Tibial artery (tissue), 4 donors: ENCODE measurements at regions not wholly inside any gene's neighbourhood (a gene's known extent, or its start where the extent isn't known, plus 50 kb on each side); places are given as distances from the start of the nearest gene placed in this dataset.

ENCODE experiments used
- DNase-seq, 2 donors: peaks; one replicate each; pipeline ENCODE4 v3.0.0-alpha.2; 2019
- H3K27ac ChIP-seq, 2 donors: fragments of 200-600 bp; sonication (generic) in 1 of 2; 1 replicate in 1 of 2; 2 replicates in 1 of 2; pipeline ENCODE4 v1.5.1; 2018 to 2019; ENCODE audit warnings: mild to moderate bottlenecking in 1 of 2
- H3K27me3 ChIP-seq, 2 donors: fragments of 200-600 bp; sonication (generic) in 1 of 2; one replicate each; pipeline versions ENCODE4 v1.5.1 to v1.6.0; 2016 to 2019
- H3K36me3 ChIP-seq, 3 donors: fragments of 200-600 bp; sonication (generic) in 2 of 3; one replicate each; pipeline ENCODE4 v1.5.1; 2016 to 2019; ENCODE audit warnings: mild to moderate bottlenecking in 2 of 3
- H3K4me1 ChIP-seq, 4 donors: fragments of 200-600 bp; sonication (generic) in 2 of 4; 1 replicate in 3 of 4; 2 replicates in 1 of 4; pipeline ENCODE4 v1.5.1; 2016 to 2019
- H3K4me3 ChIP-seq, 2 donors: fragments of 200-600 bp; sonication (generic) in 1 of 2; 1 replicate in 1 of 2; 2 replicates in 1 of 2; pipeline ENCODE4 v1.5.1; 2018 to 2019; ENCODE audit warnings: mild to moderate bottlenecking in 2 of 2
- H3K9me3 ChIP-seq, 3 donors: fragments of 200-600 bp; sonication (generic) in 1 of 3; one replicate each; pipeline ENCODE4 v1.5.1; 2016 to 2019
- intact Hi-C: fragments of 100-400 bp; cut with DNase I; formaldehyde crosslinking; loops from one replicate; pipeline ENCODE4 v1.15.0; 2023; ENCODE audit warnings: low total_unique reads
- TF ChIP-seq, protein P1 (sequence below), 2 experiments: fragments of 200-600 bp in 1 of 2; fragments of 450-650 bp in 1 of 2; IDR thresholded peaks; one replicate each; pipeline ENCODE4 v1.5.1; 2017 to 2019; ENCODE audit warnings: antibody characterized with exemption in 2 of 2, mild to moderate bottlenecking in 1 of 2, moderate library complexity in 1 of 2

DNA sequence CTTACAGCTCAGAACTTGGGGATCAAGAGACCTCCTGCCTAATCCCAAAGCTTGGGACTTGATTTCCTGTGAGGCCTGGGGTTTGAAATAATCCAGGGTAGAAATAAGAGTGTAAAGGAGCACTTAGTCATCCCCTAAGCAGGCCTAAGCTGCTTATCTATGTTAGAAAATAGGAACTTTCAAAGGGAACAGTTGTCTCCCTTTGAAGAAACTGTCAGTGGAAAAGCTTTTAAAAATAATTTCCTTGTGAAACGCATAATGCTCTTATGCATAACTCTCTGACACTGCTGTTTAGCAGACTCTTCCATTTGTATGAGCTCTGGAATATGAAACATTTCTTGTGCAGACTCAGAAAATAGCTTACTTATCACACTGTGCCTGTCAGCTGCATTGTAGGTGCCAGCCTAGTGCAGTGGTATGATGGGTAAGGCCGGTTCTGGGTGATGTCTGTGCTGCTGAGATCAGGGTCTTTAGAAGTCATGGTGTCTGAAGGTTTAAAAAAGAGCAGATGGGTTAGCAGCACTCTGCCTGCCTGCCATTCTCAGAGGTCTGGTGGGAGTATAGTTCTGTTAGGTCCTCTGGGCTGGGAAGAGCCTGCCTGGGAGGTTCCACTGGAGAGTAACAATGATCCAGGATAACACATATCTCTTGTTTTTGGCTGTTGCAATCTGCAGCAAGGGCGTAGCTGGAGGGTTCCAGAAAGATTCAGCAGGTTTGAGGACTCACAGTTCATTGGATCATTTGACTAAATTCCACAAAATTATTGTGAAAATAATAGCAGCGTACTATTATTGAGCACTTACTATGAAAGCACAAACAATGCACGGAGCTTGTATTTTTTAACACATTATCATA, 283.2 kb upstream of the MEX3C start:
- Histone ChIP-seq H3K27me3 (no peaks in the 10 kb centered on the region), H3K4me1 (no peaks in the 10 kb centered on the region), H3K4me3 (no peak overlapping the region), H3K27ac (no peak overlapping the region), H3K36me3 (no peaks in the 10 kb centered on the region), H3K9me3 (no peaks in the 10 kb centered on the region)
- intact Hi-C loops = no loop called here
- DNase-seq = no peak
- TF ChIP-seq, protein P1, sequence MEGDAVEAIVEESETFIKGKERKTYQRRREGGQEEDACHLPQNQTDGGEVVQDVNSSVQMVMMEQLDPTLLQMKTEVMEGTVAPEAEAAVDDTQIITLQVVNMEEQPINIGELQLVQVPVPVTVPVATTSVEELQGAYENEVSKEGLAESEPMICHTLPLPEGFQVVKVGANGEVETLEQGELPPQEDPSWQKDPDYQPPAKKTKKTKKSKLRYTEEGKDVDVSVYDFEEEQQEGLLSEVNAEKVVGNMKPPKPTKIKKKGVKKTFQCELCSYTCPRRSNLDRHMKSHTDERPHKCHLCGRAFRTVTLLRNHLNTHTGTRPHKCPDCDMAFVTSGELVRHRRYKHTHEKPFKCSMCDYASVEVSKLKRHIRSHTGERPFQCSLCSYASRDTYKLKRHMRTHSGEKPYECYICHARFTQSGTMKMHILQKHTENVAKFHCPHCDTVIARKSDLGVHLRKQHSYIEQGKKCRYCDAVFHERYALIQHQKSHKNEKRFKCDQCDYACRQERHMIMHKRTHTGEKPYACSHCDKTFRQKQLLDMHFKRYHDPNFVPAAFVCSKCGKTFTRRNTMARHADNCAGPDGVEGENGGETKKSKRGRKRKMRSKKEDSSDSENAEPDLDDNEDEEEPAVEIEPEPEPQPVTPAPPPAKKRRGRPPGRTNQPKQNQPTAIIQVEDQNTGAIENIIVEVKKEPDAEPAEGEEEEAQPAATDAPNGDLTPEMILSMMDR (IDR thresholded peaks at IDR 0.05) = no peak

DNA sequence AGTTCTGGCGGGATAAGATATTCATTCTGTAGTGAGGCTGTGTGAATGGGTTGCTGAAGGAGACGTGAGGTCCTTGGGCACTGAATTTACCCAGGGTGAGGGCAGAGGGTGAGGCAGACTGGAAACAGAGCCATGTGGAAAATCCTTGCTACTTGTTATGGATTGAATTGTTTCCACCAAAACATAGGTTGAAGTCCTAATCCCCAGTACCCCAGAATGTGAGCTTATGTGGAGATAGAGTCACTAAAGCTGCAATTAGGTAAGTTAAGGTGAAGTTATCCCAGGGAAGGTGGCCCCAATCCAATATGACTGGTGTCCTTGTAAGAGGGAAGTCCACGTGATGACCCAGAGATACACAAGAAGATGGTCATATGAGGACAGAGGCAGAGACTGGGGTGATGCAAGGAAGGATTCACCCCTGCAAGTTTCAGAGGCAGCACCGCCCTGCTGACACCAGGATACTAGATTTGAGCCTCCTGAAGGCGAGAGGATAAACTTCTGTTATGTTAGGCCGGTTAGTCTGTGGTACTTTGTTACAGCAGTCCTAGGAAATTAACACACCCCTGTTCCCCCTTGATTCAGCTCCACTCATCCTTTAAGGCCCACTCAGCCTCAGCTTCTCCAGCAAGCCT, 289.4 kb upstream of the MEX3C start:
- Histone ChIP-seq H3K4me1 (no peaks in the 10 kb centered on the region), H3K4me3 (no peak overlapping the region), H3K27me3 (no peaks in the 10 kb centered on the region), H3K27ac (no peak overlapping the region), H3K9me3 (no peaks in the 10 kb centered on the region), H3K36me3 (no peaks in the 10 kb centered on the region)
- TF ChIP-seq, protein P1 (IDR thresholded peaks at IDR 0.05) = no peak
- intact Hi-C loops = no loop called here
- no peak for DNase-seq

DNA sequence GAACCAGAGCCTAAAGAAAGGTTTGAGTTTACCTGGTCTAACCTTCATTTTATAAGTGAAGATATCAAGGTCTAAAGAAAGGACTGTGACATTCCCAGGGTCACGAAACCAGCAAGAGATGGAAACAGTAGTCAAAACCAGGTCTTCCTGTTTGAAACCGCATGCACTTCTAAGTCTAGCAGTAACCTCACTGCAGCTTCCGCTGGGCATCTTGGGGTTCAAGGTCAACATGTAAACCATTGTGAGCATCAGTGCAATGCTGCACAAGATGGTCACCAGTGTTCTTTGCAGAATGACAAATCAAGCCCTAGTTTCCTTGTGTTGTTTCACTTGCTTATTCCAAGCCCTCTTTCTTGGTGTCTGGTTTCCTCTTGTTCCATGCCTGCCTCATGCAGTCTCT, 292.9 kb upstream of the MEX3C start:
- no peaks in the 10 kb centered on the region for H3K36me3 ChIP-seq
- TF ChIP-seq, protein P1 (IDR thresholded peaks at IDR 0.05) = no peak
- no peak overlapping the region for H3K4me3 ChIP-seq
- H3K27me3 ChIP-seq = no peaks in the 10 kb centered on the region
- DNase-seq = no peak
- no peaks in the 10 kb centered on the region for H3K4me1 ChIP-seq
- intact Hi-C loops = no loop called here
- no peak overlapping the region for H3K27ac ChIP-seq
- no peaks in the 10 kb centered on the region for H3K9me3 ChIP-seq

DNA sequence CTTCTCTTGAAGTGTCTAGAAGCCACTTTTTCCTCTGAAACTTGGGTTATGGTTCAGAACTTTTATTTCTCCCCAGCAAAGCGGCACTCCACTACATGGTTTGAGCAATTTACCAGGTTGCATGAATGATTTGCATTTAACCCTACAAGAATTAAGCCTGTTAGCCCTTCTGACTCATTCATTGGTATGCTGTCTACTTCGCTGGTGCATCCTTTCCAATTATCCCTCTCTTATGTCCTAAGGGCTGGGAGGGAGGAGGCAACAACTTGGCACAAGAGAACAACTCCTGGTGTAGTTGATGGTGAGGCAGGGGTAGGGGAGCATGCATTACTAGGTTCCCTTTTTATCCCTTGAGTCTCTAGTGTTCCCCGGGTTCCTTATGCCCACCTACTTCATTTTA, 293.4 kb upstream of the MEX3C start:
- TF ChIP-seq, protein P1 (IDR thresholded peaks at IDR 0.05) = no peak
- Histone ChIP-seq H3K4me3 (no peak overlapping the region), H3K36me3 (no peaks in the 10 kb centered on the region), H3K9me3 (no peaks in the 10 kb centered on the region), H3K27ac (no peak overlapping the region), H3K27me3 (no peaks in the 10 kb centered on the region), H3K4me1 (no peaks in the 10 kb centered on the region)
- DNase-seq = no peak
- intact Hi-C loops = no loop called here

DNA sequence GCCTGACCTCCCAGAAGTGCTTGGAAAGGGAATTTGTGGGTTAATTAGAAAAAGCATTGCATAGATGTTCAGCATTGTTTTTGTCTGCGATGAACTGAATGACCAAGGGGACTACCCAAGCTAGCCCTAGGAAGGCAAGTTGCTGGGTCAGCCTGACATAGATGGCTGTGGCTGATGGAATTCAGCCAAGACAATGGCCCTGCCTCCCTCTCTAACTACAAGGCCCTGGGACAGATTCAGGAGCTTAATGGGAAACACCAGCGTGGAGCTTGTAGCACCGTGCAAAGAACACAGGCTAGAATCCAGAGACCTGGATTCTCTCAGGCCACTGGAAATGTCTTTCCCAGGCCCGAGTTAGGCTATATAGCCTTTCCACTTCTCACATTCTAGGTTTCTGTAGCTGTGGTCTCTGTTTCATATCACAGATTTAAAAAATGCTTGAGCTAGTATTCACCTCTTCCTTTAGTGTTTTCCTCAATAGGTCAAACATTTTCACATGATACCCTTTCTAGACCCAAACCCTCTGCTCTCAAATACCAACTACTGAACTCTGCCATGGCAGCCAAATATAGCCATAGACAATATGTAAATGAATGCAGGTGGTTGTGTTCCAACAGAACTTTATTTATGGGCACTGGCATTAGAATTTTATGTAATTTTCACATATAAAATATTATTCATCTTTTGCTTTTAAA, 294.3 kb upstream of the MEX3C start:
- H3K27ac ChIP-seq = no peak overlapping the region
- no peaks in the 10 kb centered on the region for H3K27me3 ChIP-seq
- no peak for DNase-seq
- intact Hi-C loops = no loop called here
- H3K36me3 ChIP-seq = no peaks in the 10 kb centered on the region
- TF ChIP-seq, protein P1 (IDR thresholded peaks at IDR 0.05) = no peak
- H3K4me3 ChIP-seq = no peak overlapping the region
- no peaks in the 10 kb centered on the region for H3K4me1 ChIP-seq
- no peaks in the 10 kb centered on the region for H3K9me3 ChIP-seq
